OCI-LY7 (cell line): ENCODE measurements at regions not wholly inside any gene's neighbourhood (a gene's known extent, or its start where the extent isn't known, plus 50 kb on each side); places are given as distances from the start of the nearest gene placed in this dataset.

Source experiments
- BruUV-seq: library from RNA; stranded (reverse); fragments of 400-500 nt; replicated peaks from 2 replicates; lab custom pipeline; 2021; lab: Mats Ljungman, UMichigan
- CTCF ChIA-PET: fragments of 300-600 bp; sonication (Branson Sonifier 250); formaldehyde crosslinking; loops from one replicate; lab custom pipeline; 2022; ENCODE audit warnings: antibody characterized with exemption; ENCODE audit not compliant: unreplicated experiment; lab: Charles Lee
- POLR2A ChIA-PET: fragments of 300-600 bp; sonication (Branson Sonifier 250); formaldehyde crosslinking; loops from one replicate; lab custom pipeline; 2022; ENCODE audit warnings: antibody characterized with exemption; lab: Charles Lee
- DNase-seq: peaks from one replicate; pipeline ENCODE4 v3.0.0-alpha.2; 2015; ENCODE audit warnings: low spot score
- H2AFZ ChIP-seq: fragments of 200-600 bp; sonication (generic), shearing (Covaris generic); 2 replicates; pipeline ENCODE4 v1.6.1; 2014; ENCODE audit warnings: mild to moderate bottlenecking, antibody characterized with exemption, low read length, moderate library complexity
- H3K27ac ChIP-seq: fragments of 200-600 bp; sonication (generic); 2 replicates; pipeline ENCODE4 v1.5.1; 2014; ENCODE audit warnings: mixed run types, low read depth, mild to moderate bottlenecking, moderate library complexity, low read length, inconsistent platforms; ENCODE audit not compliant: poor library complexity, severe bottlenecking
- H3K36me3 ChIP-seq: fragments of 200-600 bp; sonication (generic); 2 replicates; pipeline ENCODE4 v1.6.1; 2014; ENCODE audit warnings: mild to moderate bottlenecking, antibody characterized with exemption, low read length, moderate library complexity, mixed read lengths; ENCODE audit not compliant: insufficient read depth
- H3K4me1 ChIP-seq: fragments of 200-600 bp; sonication (generic); 2 replicates; pipeline ENCODE4 v1.5.1; 2014; ENCODE audit warnings: mild to moderate bottlenecking, low read length; ENCODE audit not compliant: insufficient read depth, poor library complexity, severe bottlenecking
- H3K4me2 ChIP-seq: fragments of 200-600 bp; sonication (generic); 2 replicates; pipeline ENCODE4 v1.6.1; 2014; ENCODE audit warnings: mild to moderate bottlenecking, low read length
- H3K4me3 ChIP-seq: fragments of 200-600 bp; sonication (generic); 2 replicates; pipeline ENCODE4 v1.5.1; 2014; ENCODE audit warnings: mild to moderate bottlenecking, low read depth, low read length; ENCODE audit not compliant: poor library complexity, severe bottlenecking
- H3K79me2 ChIP-seq: fragments of 200-600 bp; sonication (generic); 2 replicates; pipeline ENCODE4 v1.6.1; 2016; ENCODE audit warnings: low read depth, mild to moderate bottlenecking, low read length, moderate library complexity, mixed read lengths; ENCODE audit not compliant: insufficient read depth
- H3K9me2 ChIP-seq: fragments of 200-600 bp; sonication (generic); 2 replicates; pipeline ENCODE4 v1.6.1; 2016; ENCODE audit warnings: mild to moderate bottlenecking, low read length, mixed read lengths; ENCODE audit not compliant: insufficient read depth
- H3K9me3 ChIP-seq: fragments of 200-600 bp; sonication (generic); 2 replicates; pipeline ENCODE4 v1.6.1; 2014; ENCODE audit warnings: mild to moderate bottlenecking, mixed run types, low read length, mixed read lengths
- H4K20me1 ChIP-seq: fragments of 200-600 bp; sonication (generic); 2 replicates; pipeline ENCODE4 v1.6.1; 2014; ENCODE audit warnings: mild to moderate bottlenecking, antibody characterized with exemption, low read length, moderate library complexity, mixed read lengths; ENCODE audit not compliant: insufficient read depth
- CTCF ChIP-seq: fragments of 200-600 bp; sonication (generic); conservative IDR thresholded peaks from 2 replicates; pipeline ENCODE4 v1.5.1; 2014; ENCODE audit warnings: mild to moderate bottlenecking, antibody characterized with exemption, low read length, moderate library complexity, mixed read lengths
- EZH2phosphoT487 ChIP-seq: fragments of 200-600 bp; sonication (generic); IDR thresholded peaks from 2 replicates; pipeline ENCODE4 v1.6.1; 2018; ENCODE audit warnings: low read depth, borderline replicate concordance, mild to moderate bottlenecking, mixed run types, antibody characterized with exemption, low read length, moderate library complexity, mixed read lengths
- intact Hi-C: fragments of 100-400 bp; cut with micrococcal nuclease; formaldehyde crosslinking; loops from one replicate; pipeline ENCODE4 v1.10.0; 2022; ENCODE audit not compliant: unreplicated experiment

- H2AFZ ChIP-seq = no peak overlapping the region
- TF ChIP-seq EZH2phosphoT487 (no peak), CTCF (no peak)
- no TSS peak for BruUV-seq
- CTCF ChIA-PET = no interaction called here
- no peaks in the 10 kb centered on the region for H3K4me1 ChIP-seq
- no peak overlapping the region for H3K27ac ChIP-seq
- no peak for DNase-seq
- H3K9me3 ChIP-seq = no peaks in the 10 kb centered on the region
- no peak overlapping the region for H3K4me3 ChIP-seq
- H3K79me2 ChIP-seq = no peaks in the 10 kb centered on the region
- H4K20me1 ChIP-seq = no peaks in the 10 kb centered on the region
- intact Hi-C loops = no loop called here
- no peaks in the 10 kb centered on the region for H3K9me2 ChIP-seq
- no peaks in the 10 kb centered on the region for H3K36me3 ChIP-seq
- no peak overlapping the region for H3K4me2 ChIP-seq
- POLR2A ChIA-PET = no interaction called here
Observed at GRCh38 chr22:48147404-48147803, 1385.0 kb downstream of the TBC1D22A start.

DNA sequence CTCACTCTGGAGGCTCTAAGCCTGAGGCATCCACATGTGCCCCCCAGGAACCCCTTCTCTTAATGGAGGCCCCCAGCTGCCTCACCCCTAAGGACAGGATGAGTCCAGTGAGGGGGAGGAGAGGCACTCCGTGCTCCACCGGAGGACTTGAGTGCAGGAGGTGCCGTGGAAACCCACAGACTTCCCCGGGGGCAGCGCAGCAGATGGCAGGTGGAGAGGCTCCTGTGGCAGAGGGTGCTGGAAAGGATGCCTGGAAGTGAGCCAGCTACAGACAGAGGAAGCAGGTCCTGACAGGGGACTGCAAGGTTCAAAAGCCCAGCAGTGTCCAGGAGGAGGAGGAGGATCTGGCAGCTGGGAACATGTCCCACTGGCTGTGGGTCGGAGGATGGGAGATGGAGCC, 1384.0 kb downstream of the TBC1D22A start:
- H4K20me1 ChIP-seq = no peaks in the 10 kb centered on the region
- H3K4me1 ChIP-seq = no peaks in the 10 kb centered on the region
- no TSS peak for BruUV-seq
- TF ChIP-seq EZH2phosphoT487 = no peak
- TF ChIP-seq CTCF = no peak
- POLR2A ChIA-PET = no interaction called here
- H3K36me3 ChIP-seq = no peaks in the 10 kb centered on the region
- no peak overlapping the region for H3K27ac ChIP-seq
- no peak overlapping the region for H2AFZ ChIP-seq
- no peak overlapping the region for H3K4me2 ChIP-seq
- no peaks in the 10 kb centered on the region for H3K9me3 ChIP-seq
- no peak overlapping the region for H3K4me3 ChIP-seq
- CTCF ChIA-PET = no interaction called here
- intact Hi-C loops = no loop called here
- no peak for DNase-seq
- H3K79me2 ChIP-seq = no peaks in the 10 kb centered on the region
- no peaks in the 10 kb centered on the region for H3K9me2 ChIP-seq

DNA sequence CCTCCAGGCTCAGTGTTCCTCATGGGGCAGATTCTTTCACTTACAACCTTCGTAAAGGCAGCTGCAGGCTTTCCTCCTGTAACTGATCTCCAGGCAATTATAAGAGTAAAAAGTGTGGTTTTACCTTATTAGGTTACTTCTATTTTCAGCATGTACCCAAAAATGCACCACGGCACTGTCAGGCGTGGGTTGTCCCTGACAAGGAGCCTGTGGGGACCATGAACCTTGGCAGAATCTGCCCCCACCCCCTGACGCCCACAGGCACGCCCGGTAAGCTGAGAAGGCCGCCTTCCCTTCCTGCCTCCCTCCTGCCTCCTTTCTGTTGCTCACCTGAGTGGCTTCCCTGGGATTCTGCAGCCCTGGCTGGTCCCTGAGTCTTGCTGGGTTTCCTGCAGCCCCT, 1383.3 kb downstream of the TBC1D22A start:
- Histone ChIP-seq H3K4me3 (no peak overlapping the region), H3K9me3 (no peaks in the 10 kb centered on the region), H3K79me2 (no peaks in the 10 kb centered on the region), H3K9me2 (no peaks in the 10 kb centered on the region), H4K20me1 (no peaks in the 10 kb centered on the region), H3K36me3 (no peaks in the 10 kb centered on the region), H3K4me2 (no peak overlapping the region), H2AFZ (no peak overlapping the region), H3K27ac (no peak overlapping the region), H3K4me1 (no peaks in the 10 kb centered on the region)
- POLR2A ChIA-PET = no interaction called here
- TF ChIP-seq CTCF (no peak), EZH2phosphoT487 (no peak)
- DNase-seq = no peak
- intact Hi-C loops = no loop called here
- no TSS peak for BruUV-seq
- CTCF ChIA-PET = no interaction called here
